Mesothelial cell of epicardium (in vitro differentiated cells): ENCODE measurements at regions not wholly inside any gene's neighbourhood (a gene's known extent, or its start where the extent isn't known, plus 50 kb on each side); places are given as distances from the start of the nearest gene placed in this dataset.

Experiments
- DNase-seq, 2 experiments: peaks; one replicate each; pipeline ENCODE4 v3.0.0; 2021; ENCODE audit warnings: low spot score in 2 of 2; ENCODE audit not compliant: unreplicated experiment in 2 of 2
- H3K27ac Mint-ChIP-seq: 2 replicates; pipeline ENCODE4 v1.8.0; 2021; ENCODE audit warnings: mixed read lengths
- H3K27me3 Mint-ChIP-seq: 2 replicates; pipeline ENCODE4 v1.8.0; 2021; ENCODE audit warnings: low read depth, mixed read lengths
- H3K36me3 Mint-ChIP-seq: 2 replicates; pipeline ENCODE4 v1.8.0; 2021; ENCODE audit warnings: mixed read lengths
- H3K4me1 Mint-ChIP-seq: 2 replicates; pipeline ENCODE4 v1.8.0; 2021; ENCODE audit warnings: mixed read lengths
- H3K4me3 Mint-ChIP-seq: 2 replicates; pipeline ENCODE4 v1.8.0; 2021; ENCODE audit warnings: mild to moderate bottlenecking, moderate library complexity, mixed read lengths
- H3K9me3 Mint-ChIP-seq: 2 replicates; pipeline ENCODE4 v1.8.0; 2021; ENCODE audit warnings: mixed read lengths
- TF ChIP-seq, protein P1 (sequence below): fragments of 200-600 bp; sonication (generic); IDR thresholded peaks from one replicate; pipeline ENCODE4 v1.5.0; 2021; ENCODE audit warnings: antibody characterized with exemption; ENCODE audit not compliant: unreplicated experiment

DNA sequence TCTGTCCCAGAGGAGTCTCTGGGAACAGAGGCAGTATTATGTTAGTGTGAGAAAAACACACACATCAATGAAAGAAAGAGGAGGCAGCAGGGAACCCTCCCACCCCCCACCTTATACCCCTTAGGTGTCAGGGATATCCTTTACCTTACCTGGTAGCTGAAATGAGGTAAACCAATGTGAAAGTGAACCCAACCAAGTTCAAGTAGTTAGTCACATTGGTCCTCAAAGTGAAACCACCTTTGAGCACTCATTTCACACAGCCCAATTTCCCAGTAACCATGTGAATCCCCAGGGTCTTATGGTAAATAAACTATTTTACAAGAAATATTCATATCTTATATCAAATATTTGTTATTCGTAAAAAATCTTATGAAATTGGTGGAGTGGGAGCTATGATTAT lies 377.8 kb downstream of the LRATD1 start:
- H3K27me3 Mint-ChIP-seq = no peaks in the 10 kb centered on the region
- TF ChIP-seq, protein P1, sequence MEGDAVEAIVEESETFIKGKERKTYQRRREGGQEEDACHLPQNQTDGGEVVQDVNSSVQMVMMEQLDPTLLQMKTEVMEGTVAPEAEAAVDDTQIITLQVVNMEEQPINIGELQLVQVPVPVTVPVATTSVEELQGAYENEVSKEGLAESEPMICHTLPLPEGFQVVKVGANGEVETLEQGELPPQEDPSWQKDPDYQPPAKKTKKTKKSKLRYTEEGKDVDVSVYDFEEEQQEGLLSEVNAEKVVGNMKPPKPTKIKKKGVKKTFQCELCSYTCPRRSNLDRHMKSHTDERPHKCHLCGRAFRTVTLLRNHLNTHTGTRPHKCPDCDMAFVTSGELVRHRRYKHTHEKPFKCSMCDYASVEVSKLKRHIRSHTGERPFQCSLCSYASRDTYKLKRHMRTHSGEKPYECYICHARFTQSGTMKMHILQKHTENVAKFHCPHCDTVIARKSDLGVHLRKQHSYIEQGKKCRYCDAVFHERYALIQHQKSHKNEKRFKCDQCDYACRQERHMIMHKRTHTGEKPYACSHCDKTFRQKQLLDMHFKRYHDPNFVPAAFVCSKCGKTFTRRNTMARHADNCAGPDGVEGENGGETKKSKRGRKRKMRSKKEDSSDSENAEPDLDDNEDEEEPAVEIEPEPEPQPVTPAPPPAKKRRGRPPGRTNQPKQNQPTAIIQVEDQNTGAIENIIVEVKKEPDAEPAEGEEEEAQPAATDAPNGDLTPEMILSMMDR = no peak
- no peak overlapping the region for H3K27ac Mint-ChIP-seq
- H3K4me1 Mint-ChIP-seq = no peaks in the 10 kb centered on the region
- no peak overlapping the region for H3K4me3 Mint-ChIP-seq
- DNase-seq = no peak
- peaks cover 3% of the 10 kb centered on the region for H3K36me3 Mint-ChIP-seq
- peaks cover 20% of the 10 kb centered on the region for H3K9me3 Mint-ChIP-seq

DNA sequence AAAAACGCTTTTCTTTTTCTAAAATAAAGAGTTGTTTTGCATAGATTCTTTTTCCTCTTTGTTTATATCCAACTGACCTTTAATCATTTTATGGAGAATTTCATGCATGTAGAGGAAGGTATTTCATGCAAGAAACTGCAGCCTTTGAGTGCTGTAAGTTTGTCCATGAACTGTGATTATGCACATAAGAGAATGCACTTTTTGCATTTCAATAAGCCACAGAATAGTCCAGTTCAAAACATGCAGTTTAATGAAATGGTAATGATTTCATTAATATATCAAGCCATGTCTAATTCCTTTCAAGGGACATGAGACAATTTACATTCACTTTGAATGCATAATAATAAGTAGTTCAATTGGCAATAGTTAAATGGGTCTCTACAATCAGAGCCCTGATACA lies 386.3 kb downstream of the LRATD1 start:
- Mint-ChIP-seq H3K27ac (no peak overlapping the region), H3K4me1 (no peaks in the 10 kb centered on the region), H3K36me3 (no peaks in the 10 kb centered on the region), H3K9me3 (peaks cover 28% of the 10 kb centered on the region), H3K4me3 (no peak overlapping the region), H3K27me3 (peaks cover 5% of the 10 kb centered on the region)
- TF ChIP-seq, protein P1 = no peak
- no peak for DNase-seq

DNA sequence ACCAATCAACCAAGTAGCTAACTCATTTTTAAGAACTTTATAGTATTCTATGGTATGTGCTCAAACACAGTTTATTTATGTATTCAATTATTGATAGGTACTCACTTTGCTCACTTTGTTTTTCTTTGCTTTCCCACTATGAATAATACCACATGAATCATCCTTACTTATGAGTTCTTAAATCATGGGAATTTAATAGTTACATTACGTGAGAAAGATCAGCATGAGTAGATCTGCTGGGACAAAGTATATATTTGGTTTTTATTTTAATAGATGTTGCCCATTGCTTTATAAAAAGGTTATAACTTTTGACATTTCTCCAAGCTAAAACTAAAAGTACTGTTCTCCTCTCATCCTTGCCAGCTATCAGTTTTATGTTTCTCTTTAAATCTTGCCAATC lies 390.7 kb downstream of the LRATD1 start:
- DNase-seq = no peak
- Mint-ChIP-seq H3K36me3 (no peaks in the 10 kb centered on the region), H3K4me1 (no peaks in the 10 kb centered on the region), H3K27ac (no peak overlapping the region), H3K9me3 (no peaks in the 10 kb centered on the region), H3K27me3 (peaks cover 7% of the 10 kb centered on the region), H3K4me3 (no peak overlapping the region)
- TF ChIP-seq, protein P1 = no peak

DNA sequence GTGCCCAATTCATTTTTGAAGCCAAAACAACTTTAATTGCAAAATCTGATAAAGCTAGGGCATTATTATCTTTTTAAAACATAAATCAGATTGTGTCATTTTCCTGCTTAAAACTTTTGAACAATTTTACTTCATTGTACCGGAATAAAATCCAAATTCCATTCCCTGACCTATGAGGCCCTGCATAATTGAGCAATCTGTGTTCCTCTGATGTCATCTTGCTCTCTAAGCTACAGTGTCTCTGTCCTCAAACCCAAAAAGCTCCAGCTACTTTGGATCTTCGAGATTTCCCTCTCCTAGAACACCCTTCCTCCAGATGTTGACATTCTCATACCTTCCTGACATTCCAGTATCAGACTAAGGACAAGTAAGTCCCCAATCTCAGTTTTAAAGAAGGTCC lies 395.9 kb downstream of the LRATD1 start:
- Mint-ChIP-seq H3K9me3 (no peaks in the 10 kb centered on the region), H3K36me3 (no peaks in the 10 kb centered on the region), H3K4me1 (no peaks in the 10 kb centered on the region), H3K27ac (no peak overlapping the region), H3K4me3 (no peak overlapping the region), H3K27me3 (peaks cover 10% of the 10 kb centered on the region)
- DNase-seq = no peak
- TF ChIP-seq, protein P1 = no peak

DNA sequence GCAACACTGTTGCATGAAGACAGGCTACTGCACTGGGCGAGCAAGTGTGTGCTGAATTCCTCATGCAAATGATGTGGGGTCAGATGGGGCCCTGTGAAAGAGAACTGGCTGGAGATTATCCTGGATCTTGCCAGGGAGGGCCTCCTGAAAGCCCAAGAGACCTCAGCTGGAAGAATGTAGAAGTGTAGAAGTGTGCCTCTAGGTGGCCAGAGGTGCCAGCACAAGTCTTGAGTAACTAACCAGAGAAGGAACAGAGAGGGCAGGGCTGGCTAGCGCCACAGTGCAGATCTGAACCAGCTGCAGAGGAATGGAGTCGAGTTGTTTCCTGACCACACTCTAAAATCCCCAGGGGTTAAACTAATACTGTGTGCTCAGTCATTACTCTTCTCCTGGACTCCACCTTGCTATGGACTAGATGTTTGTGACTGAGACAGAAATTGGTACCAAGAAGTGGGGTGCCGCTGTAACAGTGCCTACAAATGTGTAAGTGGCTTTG lies 399.3 kb downstream of the LRATD1 start:
- Mint-ChIP-seq H3K27ac (no peak overlapping the region), H3K9me3 (peaks cover 4% of the 10 kb centered on the region), H3K4me3 (no peak overlapping the region), H3K36me3 (no peaks in the 10 kb centered on the region), H3K27me3 (peaks cover 10% of the 10 kb centered on the region), H3K4me1 (no peaks in the 10 kb centered on the region)
- TF ChIP-seq, protein P1 = no peak
- DNase-seq = no peak

DNA sequence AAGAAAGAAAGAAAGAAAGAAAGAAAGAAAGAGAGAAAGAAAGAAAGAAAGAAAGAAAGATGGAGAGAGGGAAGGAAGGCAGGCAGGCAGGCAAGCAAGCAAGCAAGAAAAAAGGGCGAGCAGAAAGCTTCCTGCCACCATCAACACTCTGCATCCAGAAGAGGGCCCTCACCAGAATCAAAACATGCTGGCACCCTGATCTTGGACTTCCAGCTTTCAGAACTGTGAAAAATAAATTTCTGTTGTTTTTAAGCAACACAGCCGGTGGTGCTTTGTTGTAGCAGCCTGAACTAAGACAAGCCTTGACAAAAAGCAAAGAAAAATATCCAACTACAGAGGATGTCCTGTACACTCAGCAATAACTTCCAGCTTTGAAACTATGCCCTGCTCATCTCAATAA lies 401.7 kb downstream of the LRATD1 start:
- no peak for DNase-seq
- H3K4me3 Mint-ChIP-seq = no peak overlapping the region
- no peak overlapping the region for H3K27ac Mint-ChIP-seq
- peaks cover 4% of the 10 kb centered on the region for H3K9me3 Mint-ChIP-seq
- TF ChIP-seq, protein P1 = no peak
- H3K36me3 Mint-ChIP-seq = no peaks in the 10 kb centered on the region
- H3K4me1 Mint-ChIP-seq = no peaks in the 10 kb centered on the region
- H3K27me3 Mint-ChIP-seq = peaks cover 10% of the 10 kb centered on the region
